VCaP (cell line): ENCODE measurements at regions not wholly inside any gene's neighbourhood (a gene's known extent, or its start where the extent isn't known, plus 50 kb on each side); places are given as distances from the start of the nearest gene placed in this dataset.
"Not testable (repeated sequence)": the region's sequence is repeated elsewhere in the genome, so short reads cannot be mapped to it uniquely, and the experiment has no call there.

ENCODE experiments used
- H3K27ac ChIP-seq: fragments of 450-650 bp; 2 replicates; pipeline ENCODE4 v1.5.1; 2017
- CTCF ChIP-seq: fragments of 450-650 bp; conservative IDR thresholded peaks from 2 replicates; pipeline ENCODE4 v1.5.1; 2017; ENCODE audit warnings: mild to moderate bottlenecking, moderate library complexity

GRCh38 chrX:18034945-18035344 lies 173.8 kb upstream of the RAI2 start:
- no peak for TF ChIP-seq CTCF
- H3K27ac ChIP-seq, result no peak overlapping the region

- no peak overlapping the region for H3K27ac ChIP-seq
- TF ChIP-seq CTCF, result no peak
Measured at GRCh38 chrX:18034504-18034903, 173.4 kb upstream of the RAI2 start.

- TF ChIP-seq CTCF, result no peak
Measured at GRCh38 chrX:18032486-18033221, 171.6 kb upstream of the RAI2 start.

GRCh38 chrX:18031726-18032375 lies 170.8 kb upstream of the RAI2 start:
- no peak for TF ChIP-seq CTCF
- no peak overlapping the region for H3K27ac ChIP-seq

More at GRCh38 chrX:18032486-18033221, 171.6 kb upstream of the RAI2 start:
- H3K27ac ChIP-seq, result no peak overlapping the region

GRCh38 chrX:18030656-18031055 lies 169.6 kb upstream of the RAI2 start:
- H3K27ac ChIP-seq, result not testable (repeated sequence)

GRCh38 chrX:18026166-18026565 lies 165.1 kb upstream of the RAI2 start:
- no peak for TF ChIP-seq CTCF
- peak overlapping the region; percentile 78 for H3K27ac ChIP-seq

- peak overlapping the region; percentile 60 for H3K27ac ChIP-seq
- no peak for TF ChIP-seq CTCF
Measured at GRCh38 chrX:18017411-18017810, 156.3 kb upstream of the RAI2 start.

GRCh38 chrX:18016941-18017340 lies 155.8 kb upstream of the RAI2 start:
- TF ChIP-seq CTCF, result no peak
- peak overlapping the region; percentile 60 for H3K27ac ChIP-seq
